GM19397 (cell line): ENCODE measurements at regions not wholly inside any gene's neighbourhood (a gene's known extent, or its start where the extent isn't known, plus 50 kb on each side); places are given as distances from the start of the nearest gene placed in this dataset.

Source experiments
- ATAC-seq: cut with Tn5 transposase; IDR thresholded peaks from one replicate; pipeline ENCODE4 v1.9.1; 2021; ENCODE audit warnings: mild to moderate bottlenecking, moderate library complexity; ENCODE audit not compliant: unreplicated experiment

GRCh38 chr1:5254975-5255374 is 600.6 kb downstream of the AJAP1 start:
- no peak for ATAC-seq

- ATAC-seq, result no peak
Observed at GRCh38 chr1:5254131-5254725, 599.8 kb downstream of the AJAP1 start.

GRCh38 chr1:5253036-5253435 is 598.6 kb downstream of the AJAP1 start:
- no peak for ATAC-seq

- no peak for ATAC-seq
Observed at GRCh38 chr1:5250336-5250735, 595.9 kb downstream of the AJAP1 start.

- no peak for ATAC-seq
Observed at GRCh38 chr1:5245348-5245747, 590.9 kb downstream of the AJAP1 start.

GRCh38 chr1:5244631-5245285 is 590.3 kb downstream of the AJAP1 start:
- no peak for ATAC-seq

DNA sequence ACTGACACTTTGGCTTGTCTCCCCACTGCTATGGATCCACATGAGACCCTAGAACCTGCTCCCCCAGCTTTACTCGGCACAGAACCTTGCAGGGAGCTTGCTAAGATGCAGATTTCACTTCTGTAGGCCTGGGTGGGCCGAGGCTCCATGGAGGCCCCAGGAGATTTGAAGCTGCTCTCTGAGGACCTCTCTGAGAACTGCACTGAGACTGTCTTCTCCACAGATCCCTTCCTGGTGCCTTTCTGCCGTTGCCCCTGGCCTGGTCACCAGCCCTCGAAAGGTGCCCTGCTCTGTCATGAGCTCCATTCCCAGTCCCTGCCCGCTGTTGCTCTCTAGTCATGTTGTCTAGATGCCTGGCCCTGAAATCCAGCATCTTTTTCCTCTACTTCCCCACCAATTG is 588.4 kb downstream of the AJAP1 start:
- no peak for ATAC-seq

DNA sequence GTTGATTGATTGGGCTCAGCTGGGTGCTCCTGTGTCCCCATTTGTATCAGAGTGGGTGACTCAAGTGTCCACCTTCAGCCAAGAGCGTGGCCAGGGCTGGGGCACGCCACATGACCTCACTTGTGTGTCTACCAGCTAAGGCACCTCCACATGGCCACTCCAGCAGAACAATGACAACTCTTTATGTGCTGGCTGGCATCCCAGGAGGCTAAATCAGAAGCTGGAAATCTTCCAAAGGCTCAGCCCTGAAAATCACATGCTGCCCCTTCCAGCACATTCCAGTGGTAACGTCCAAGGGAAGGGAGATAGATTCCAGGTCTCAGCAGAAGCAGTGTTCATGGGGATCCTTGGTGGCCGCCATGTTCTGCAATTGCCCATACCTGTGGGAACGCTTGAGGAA is 585.5 kb downstream of the AJAP1 start:
- no peak for ATAC-seq

GRCh38 chr1:5238351-5239130 is 584.1 kb downstream of the AJAP1 start:
- ATAC-seq, result no peak

- no peak for ATAC-seq
Observed at GRCh38 chr1:5235355-5235899, 581.0 kb downstream of the AJAP1 start.

DNA sequence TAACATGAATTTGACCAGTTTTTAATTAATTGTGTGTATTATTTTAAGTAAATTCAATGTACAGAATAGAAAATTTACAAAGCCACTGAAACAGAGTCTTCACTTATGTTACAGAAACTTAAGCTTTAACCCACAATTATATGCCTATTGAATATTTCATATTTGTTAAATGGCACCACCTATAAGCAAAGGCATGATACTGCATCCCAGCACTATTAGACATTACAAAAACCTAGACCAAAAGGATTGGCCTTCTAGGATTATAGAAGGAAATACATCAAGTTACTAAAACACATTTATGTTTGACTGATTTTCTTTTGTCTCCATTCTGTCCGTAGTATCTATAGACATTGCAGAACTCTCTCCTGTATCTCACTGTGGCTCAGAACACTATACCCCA is 578.1 kb downstream of the AJAP1 start:
- no peak for ATAC-seq

- ATAC-seq, result no peak
Observed at GRCh38 chr1:5231541-5232315, 577.3 kb downstream of the AJAP1 start.

DNA sequence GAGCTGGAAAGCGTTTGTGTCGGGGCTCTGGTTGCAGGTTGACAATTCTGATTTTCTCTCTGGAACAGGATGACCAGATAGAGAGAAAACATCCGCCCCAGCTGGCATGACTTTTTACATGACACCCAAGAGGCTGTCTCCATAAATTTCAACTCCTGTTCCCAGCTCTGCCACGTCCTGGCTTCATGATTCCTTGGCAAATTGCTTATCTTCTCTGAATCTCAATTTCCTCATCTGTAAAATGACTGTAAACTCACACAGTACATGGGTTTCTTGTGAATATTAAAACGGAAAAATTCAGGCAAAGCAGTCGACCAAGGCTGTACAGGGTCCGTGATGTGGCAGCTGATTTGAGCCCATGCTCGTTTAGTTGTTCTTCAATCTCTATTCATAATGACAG is 572.7 kb downstream of the AJAP1 start:
- ATAC-seq, result no peak

DNA sequence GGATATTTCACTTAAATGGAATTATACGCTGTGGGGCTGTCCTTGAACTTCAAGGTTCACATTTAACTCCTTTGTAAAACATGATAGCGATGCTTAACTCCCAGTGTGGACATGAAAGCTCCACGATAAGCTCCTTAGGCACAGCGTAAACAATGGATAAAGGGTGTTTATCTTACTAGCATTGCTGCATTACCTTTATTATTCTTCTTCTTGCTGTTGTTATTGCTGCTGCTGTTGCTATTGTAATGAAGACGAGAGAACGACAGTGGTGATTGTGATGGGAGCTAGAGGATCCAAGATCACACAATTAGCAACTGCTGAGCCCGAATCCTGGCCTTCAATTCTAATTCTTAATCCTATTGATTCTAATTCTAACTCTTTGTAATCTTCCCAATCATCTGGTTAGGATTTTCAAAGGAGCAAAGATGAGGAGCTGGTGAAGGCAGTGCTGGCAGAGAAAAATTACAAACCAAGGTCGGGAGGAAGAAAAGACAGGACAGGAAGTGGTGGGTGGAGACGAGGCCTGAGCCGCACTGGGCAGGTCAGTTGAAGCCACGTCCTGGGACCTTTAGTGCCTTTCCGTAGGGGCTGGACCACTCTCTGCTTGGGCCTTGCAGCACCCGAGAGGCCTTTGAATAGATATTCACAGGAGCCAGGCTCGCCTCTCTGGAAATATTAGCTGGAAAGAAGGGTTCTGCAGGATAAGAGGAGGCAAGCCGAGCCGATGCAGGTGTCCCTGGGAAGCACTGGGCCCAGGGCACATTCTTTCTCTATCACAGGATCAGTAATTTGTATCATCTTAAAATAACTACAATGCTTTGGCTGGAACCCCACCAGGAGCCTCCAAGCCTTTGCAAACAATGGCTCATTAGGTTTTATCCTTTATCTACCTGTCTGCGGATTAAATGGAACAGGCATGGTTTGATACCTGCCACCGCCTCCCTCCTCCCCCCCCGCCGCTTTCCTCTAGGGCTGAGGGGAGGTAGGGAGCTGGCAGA is 571.6 kb downstream of the AJAP1 start:
- no peak for ATAC-seq

DNA sequence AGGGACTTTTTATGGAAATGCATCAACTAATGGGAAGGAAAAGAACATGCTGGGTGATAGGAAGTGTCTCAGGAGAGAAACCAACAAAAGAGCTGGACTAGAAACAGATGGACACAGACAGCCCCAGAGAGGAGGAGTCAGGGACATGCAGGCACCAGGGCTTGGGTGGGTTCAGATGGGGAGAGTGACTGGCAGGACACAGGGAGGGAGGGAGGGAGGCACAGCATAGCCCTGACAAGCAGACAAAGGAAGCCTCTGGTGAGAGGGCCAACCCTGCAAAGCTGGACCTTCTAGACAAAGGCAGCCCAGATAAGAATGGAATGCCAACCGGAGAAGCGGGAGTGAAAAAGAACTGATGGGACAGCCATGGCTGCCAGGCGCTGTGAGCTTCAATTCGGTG is 568.8 kb downstream of the AJAP1 start:
- no peak for ATAC-seq

- no peak for ATAC-seq
Observed at GRCh38 chr1:5222626-5223025, 568.2 kb downstream of the AJAP1 start.

DNA sequence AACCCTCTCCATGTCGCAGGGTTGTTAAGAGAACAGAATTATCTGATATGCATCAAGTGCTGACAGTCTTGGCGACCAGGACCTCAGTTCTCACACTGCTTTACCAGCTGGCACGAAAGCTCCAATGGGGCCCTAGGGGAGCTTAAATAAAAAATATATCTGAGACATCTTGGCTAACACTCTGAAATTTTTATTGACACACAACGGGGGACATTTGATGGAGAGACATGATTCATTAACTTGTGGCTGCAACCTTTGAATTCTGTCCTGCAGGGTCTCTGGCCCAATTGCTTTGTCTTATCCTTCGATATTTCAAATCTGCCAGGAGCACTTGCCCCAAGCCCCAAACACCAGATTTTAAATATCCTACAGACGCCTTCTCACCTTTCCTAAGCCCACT is 567.0 kb downstream of the AJAP1 start:
- no peak for ATAC-seq

GRCh38 chr1:5220821-5221220 is 566.4 kb downstream of the AJAP1 start:
- no peak for ATAC-seq

DNA sequence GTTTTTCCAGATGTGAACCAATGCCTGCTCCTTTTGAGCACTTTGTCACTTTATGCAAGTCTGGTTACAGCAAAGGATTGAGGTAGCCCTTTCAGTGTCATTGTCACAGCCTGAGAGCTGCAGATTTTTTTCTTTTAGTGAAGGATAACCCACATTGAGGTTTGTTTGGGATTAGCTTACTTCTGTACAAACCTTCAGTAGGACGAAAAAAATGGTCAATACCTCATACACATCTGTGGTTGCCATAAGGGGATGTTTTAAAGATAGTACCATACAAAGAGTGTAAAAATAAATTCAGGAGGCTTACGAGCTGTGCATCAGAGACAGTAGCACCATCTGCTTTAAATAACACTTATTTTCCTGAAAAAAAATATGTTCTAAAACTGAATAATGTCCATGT is 566.0 kb downstream of the AJAP1 start:
- no peak for ATAC-seq

DNA sequence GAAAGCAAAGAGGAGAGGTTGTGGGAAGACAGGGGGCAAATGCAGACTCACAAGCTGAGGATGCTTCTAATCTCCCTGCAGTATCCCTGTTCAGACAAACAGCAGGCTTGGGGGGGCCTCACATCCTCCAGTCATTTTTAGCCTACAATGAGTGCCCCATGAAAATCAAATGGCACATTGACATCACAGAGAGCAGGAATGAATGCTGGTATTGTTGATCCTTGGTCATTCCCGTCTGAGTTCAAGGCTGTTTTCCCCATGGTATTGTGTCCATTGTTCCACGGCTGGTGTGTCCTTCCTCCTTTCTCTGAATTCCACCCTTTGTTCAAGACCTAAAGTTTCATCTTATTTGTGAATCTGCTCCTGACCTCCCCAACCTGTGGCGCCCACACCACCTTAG is 545.6 kb downstream of the AJAP1 start:
- no peak for ATAC-seq
